ENCODE measurements at regions not wholly inside any gene's neighbourhood (a gene's known extent, or its start where the extent isn't known, plus 50 kb on each side); places are given as distances from the start of the nearest gene placed in this dataset.
A peak's percentile ranks its signal among the peaks of the same experiment; 100 is the strongest.
"Not testable (repeated sequence)": the region's sequence is repeated elsewhere in the genome, so short reads cannot be mapped to it uniquely, and the experiment has no call there.

GRCh38 chr17:15802917-15803316 lies 70.8 kb downstream of the TBC1D26 start:
- DNase-seq, result not testable (repeated sequence)

- DNase-seq, result not testable (repeated sequence)
Measured at GRCh38 chr17:15806825-15807224, 74.7 kb downstream of the TBC1D26 start.

DNA sequence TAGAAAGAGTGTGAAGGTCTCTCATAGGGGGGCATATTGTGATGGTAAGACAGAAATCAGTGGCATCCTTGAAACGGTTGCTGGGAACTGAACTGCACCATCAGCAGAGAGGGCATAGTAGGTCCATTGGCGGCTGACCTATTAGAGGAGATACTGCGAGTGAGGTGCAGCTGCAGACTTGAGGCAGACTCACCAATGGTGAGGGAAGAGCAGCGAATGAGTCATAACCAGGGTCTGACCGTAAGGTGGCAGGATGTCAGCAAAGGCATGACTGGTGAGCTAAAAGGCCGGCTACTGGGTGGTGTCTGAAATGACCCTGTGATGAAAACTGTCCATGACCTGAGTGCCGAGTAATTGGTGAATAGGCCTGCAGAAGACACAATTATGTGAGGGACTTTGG lies 81.3 kb downstream of the TBC1D26 start:
- not testable (repeated sequence) for DNase-seq

DNA sequence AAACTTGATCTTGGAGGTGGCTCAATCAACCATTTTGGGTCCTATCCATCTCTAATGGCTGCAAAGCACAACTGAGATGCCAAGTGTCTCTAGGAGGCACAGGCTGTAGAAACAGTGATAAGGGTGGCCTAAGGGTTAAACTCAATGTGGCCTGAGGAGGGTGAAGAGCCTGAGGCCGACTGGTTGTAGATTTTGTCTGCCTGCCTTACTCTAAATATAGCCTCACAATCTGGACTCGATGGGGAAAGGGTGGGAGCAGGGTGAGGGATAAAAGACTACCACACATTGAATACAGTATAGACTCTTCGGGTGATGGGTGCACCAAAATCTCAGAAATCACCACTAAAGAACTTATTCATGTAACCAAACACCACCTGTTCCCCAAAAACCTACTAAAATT lies 81.9 kb downstream of the TBC1D26 start:
- not testable (repeated sequence) for DNase-seq

GRCh38 chr17:15817861-15818260 lies 85.8 kb downstream of the TBC1D26 start:
- DNase-seq, result not testable (repeated sequence)

DNA sequence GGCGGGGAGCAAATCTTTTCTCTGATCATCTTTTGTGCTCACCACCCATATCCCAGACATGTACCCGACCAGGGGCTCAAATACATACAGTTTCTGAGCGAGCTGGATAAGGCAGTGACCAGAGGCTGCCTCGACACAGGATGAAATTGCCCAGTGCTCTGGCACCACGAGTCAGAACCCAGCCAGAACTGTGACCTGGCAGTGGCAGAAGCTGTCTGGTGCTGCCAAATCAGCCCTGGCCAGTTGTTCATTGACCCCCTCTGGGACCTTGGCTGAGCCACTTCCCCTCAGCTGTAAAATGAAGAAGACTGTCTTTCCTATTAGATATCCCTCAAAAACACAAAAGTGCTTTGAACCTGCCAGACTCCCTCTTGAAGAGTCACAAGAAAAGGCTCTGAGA lies 90.2 kb downstream of the TBC1D26 start:
- DNase-seq, result not testable (repeated sequence)

GRCh38 chr17:15828727-15829314 lies 96.7 kb downstream of the TBC1D26 start:
- DNase-seq, result peak; percentile 54

DNA sequence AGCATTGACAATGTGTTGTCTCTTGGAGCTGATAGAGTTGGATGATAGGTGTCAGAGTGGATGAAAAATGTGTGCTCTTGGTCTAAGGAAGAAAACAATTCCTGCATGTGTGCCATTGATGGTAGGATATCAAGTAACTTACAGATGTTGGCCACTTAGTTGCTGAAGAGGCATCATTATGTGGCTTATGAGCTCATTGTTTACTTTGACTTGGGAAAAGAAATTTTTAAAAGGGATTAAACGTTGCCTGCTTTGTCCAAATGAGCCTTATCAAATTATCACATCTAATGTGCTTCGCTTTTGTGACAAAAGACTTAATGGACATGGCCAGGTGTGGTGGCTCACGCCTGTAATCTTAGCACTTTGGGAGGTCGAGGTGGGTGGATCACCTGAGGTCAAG lies 98.1 kb downstream of the TBC1D26 start:
- peak; percentile 53 for DNase-seq

- not testable (repeated sequence) for DNase-seq
Measured at GRCh38 chr17:15831182-15831581, 99.1 kb downstream of the TBC1D26 start.

- not testable (repeated sequence) for DNase-seq
Measured at GRCh38 chr17:15832921-15833480, 100.9 kb downstream of the TBC1D26 start.

DNA sequence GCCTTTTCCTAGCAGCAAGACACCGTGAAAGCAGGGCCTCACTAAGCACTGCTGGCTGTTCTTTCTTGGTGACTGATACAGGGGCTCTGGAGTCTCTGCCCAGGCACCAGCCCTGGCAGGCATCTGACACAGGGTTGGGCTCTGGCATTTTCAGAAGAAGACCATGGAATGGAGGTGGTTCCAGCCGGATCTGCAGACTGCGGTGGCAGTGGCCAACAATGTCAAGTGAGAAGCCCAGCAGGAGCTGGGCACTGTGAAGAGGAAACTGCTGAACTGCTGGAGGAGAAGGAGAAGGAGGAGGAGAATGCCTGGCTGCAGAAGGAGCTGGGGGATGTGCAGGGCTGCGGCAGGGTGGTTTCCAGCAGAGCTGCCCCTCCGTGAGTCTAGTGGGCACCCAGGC lies 101.8 kb downstream of the TBC1D26 start:
- DNase-seq, result not testable (repeated sequence)

DNA sequence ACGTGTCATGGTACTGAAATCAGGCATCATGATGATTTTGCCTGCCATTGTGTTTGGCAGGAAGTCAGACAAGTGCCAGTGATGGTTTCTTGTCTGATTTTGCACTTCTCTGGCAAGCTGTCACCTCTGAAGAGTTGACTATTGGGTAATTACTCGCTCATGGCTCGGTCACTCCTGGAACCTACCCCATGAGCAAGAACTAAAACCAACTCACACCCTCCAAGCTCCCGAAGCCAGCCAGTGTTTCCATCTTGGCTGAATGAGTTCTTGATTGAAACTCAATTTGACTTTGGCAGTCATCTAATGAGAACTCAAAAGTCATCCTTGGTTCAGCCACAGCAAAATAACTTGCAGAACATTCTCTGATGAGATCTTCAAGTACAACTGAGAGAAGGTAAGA lies 103.4 kb downstream of the TBC1D26 start:
- DNase-seq, result not testable (repeated sequence)

DNA sequence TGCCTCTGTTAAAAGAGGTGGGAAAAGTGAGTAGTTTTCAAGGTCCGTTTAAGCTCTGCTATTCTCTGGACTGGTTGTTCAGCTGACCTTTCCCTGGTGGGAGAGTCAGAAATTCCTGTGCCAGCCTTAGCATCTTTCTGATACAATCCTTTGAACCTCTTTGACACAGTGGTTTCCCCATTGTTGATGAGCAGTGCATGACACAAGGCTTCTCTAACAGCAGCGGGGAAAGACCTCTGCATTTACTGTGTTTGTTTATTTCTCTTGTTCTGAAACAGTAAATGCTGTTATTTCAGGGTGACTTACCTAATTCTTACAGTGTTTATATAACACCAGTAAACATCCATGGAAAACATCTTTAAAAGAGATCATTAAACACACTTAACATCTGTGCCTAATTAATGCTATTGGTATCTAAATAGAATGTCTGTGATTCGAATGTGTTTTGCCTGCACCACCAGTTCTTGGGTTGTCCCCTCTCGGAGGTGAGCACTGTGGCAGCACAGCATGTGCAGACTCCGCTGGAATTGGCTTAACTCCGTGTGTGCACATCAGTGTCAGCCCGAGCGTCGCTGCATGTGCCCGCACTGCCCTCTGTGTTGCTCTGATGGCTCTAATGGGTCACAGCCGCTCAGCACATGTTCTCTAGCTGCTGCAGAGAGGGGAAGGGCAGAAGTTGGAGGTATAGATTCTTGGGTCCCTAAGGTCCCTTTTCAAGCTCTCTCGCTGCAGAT lies 104.3 kb downstream of the TBC1D26 start:
- not testable (repeated sequence) for DNase-seq

DNA sequence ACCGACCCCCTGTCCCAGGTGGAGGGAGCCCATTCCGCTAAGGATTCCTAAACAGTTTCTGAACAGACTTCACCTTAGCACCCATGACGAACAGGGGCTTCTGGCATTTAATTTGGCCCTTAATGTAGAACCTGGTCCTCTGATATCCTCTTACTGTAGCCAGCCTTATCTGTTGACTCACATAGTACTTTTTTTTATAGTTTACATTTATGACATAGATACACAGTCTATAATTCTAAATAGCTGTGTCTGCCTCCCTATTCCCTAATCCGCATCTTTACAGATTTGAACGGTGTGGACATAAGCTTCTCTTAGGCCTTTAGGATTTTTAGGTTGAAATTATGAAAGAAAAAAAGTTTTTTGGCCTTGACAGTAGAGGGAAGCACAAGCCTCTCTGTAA lies 104.9 kb downstream of the TBC1D26 start:
- DNase-seq, result not testable (repeated sequence)

DNA sequence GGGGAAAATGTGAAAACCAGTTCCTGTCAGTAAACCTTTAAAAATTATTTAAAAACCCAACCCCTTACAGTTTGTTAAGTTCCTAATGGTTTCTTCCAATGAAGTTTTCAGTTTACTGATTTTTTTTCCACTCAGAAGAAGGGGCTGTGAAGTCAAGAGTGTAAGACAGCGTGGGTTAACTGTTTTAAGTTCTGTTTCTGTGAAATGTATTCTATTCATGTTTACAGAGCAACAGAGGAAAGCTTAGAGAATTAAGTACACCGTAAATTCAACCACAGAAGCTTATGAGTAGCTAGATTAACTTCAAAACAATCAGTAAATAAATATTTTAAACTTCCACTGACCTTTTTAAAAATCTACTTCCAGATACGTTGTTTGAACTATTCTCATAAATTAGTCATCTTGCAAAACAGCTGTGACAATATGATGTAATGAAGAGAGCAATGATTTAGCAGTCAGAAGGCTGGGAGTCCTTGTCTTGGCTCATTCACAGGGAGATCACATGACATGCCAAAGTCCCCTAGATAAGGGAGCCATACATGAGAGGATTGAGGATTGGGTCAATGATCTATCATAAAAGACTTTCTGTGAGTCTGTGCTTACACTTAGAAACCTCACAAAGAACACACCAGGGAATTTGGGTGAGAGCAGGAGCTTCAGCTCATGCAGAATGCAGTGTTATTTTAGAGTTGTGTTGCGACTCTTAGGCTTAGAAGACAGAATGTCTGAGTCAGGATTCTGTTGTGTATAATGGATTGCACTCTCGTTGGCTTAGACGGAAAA lies 97.3 kb upstream of the ADORA2B start:
- DNase-seq, result not testable (repeated sequence)

GRCh38 chr17:15849054-15849453 lies 95.9 kb upstream of the ADORA2B start:
- not testable (repeated sequence) for DNase-seq

- DNase-seq, result not testable (repeated sequence)
Measured at GRCh38 chr17:15850071-15850470, 94.9 kb upstream of the ADORA2B start.

DNA sequence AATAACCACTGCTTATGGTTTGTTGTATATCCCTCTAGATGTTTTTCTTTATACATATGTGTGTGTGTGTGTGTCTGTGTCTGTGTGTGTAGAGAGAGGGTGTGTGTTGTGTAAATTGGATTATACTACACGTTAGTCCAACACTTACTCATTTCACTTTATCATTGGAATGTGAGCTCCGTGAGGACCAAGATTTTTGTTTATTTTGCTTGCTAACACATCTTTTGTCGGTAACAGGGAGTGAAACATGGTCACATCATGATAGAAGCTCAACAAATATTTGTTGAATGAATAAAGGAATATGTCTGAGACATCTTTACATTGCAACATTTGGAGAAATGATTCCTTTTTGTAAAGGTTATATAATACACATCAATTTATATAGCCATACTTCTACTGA lies 94.2 kb upstream of the ADORA2B start:
- DNase-seq, result not testable (repeated sequence)

- DNase-seq, result not testable (repeated sequence)
Measured at GRCh38 chr17:15852863-15853262, 92.1 kb upstream of the ADORA2B start.

DNA sequence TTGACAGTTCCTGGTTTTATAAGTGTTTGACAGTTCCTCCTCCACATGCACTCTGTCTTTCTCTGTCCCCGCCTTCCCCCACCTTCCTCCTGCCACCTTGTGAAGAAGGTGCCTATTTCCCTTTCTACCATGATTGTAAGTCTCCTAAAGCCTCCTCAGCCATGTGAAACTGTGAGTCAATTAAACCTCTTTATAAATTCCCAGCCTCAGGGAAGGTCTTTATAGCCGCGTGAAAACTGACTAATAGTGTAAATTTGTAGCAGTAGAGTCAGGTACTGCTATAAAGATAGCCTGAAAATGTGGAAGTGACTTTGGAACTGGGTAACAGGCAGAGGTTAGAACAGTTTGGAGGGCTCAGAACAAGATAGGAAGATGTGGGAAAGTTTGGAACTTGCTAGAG lies 88.7 kb upstream of the ADORA2B start:
- not testable (repeated sequence) for DNase-seq

DNA sequence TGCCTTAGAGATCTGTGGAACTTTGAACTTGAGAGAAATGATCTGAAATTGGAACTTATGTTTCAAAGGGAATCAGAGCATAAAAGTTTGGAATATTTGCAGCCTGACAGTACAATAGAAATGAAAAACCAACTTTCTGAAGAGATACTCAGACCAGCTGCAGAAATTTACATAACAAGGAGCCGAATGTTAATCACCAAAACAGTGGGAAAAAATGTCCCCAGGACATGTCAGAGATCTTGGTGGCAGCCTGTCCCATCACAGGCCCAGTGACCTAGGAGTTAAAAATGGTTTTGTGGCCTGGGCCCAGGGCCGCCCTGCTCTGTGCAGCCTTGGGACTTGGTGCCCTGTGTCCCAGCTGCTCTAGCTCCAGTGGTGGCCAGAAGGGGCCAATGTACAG lies 88.2 kb upstream of the ADORA2B start:
- DNase-seq, result not testable (repeated sequence)

GRCh38 chr17:15858082-15858481 lies 86.8 kb upstream of the ADORA2B start:
- DNase-seq, result not testable (repeated sequence)

DNA sequence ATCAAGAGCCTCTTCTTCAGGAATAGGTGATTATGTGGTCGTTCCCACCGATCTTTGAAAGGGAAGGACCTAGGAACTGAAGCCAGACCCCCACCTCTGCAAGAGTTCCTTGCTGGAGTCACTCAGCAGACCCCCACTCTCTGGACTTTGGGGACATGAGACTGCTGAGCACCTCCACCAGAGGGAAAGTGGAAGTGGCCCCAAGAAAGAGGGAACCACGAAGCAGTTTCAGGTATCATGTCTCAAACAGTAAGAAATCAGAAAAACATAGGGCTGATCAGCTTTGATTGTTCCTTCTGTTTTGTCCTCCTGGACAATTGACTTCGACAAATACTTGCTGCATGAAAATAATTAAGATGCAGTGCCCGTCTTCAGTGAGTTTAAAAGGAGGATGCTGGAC lies 84.2 kb upstream of the ADORA2B start:
- not testable (repeated sequence) for DNase-seq

Measured in NCI-H146 (cell line).